ENCODE measurements at regions not wholly inside any gene's neighbourhood (a gene's known extent, or its start where the extent isn't known, plus 50 kb on each side); places are given as distances from the start of the nearest gene placed in this dataset.

DNA sequence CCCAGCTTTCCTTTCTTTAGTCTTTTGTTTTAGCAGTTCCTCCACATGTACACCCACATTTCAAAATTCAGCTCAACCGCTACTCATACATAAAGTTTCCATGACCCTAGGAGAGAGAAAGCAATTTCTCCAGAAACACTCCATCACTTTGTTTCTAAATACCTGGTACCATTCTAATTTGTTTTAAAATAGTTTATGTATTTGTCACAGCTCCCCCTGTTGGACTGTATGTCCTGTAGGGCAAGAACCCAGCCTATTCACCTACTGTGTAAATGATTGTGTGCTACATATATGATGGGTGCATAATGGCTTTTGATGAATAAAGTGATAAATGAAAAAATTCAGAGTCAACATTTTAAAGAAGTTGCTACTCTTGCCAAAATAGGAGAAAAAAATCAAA lies 139.1 kb downstream of the COX7C start:
- H4K20me1 ChIP-seq (ENCODE audit: insufficient read depth, low read length) = no peaks in the 10 kb centered on the region
- no peaks in the 10 kb centered on the region for H3K36me3 ChIP-seq (ENCODE audit: control insufficient read depth, insufficient read depth, low read length)
- H4K91ac ChIP-seq (ENCODE audit: insufficient read depth, low read depth, low read length) = no peak overlapping the region
- H4K5ac ChIP-seq (ENCODE audit: low read depth, low read length) = no peak overlapping the region
- H3K56ac ChIP-seq (ENCODE audit: extremely low read depth, insufficient read depth, low read length) = no peak overlapping the region
- H2AFZ ChIP-seq (replicated peaks; ENCODE audit: low read length, poor library complexity) = no peak overlapping the region
- H3K4me1 ChIP-seq (ENCODE audit: control insufficient read depth, insufficient read depth, low read length) = no peaks in the 10 kb centered on the region
- no CpG with 5 or more reads among the region's 1 CpG for WGBS, 2 experiments (ENCODE audit: extremely low coverage in 2 of 2, insufficient read length in 1 of 2)
- H3K4ac ChIP-seq (ENCODE audit: low read depth, low read length) = no peak overlapping the region
- TF ChIP-seq SMC3 (IDR thresholded peaks at IDR 0.05; ENCODE audit: low read depth, low read length) = no peak
- TF ChIP-seq NFE2L2 (IDR thresholded peaks at IDR 0.05; ENCODE audit: low read depth, low read length) = no peak
- TF ChIP-seq, protein P1, sequence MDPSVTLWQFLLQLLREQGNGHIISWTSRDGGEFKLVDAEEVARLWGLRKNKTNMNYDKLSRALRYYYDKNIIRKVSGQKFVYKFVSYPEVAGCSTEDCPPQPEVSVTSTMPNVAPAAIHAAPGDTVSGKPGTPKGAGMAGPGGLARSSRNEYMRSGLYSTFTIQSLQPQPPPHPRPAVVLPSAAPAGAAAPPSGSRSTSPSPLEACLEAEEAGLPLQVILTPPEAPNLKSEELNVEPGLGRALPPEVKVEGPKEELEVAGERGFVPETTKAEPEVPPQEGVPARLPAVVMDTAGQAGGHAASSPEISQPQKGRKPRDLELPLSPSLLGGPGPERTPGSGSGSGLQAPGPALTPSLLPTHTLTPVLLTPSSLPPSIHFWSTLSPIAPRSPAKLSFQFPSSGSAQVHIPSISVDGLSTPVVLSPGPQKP (IDR thresholded peaks at IDR 0.05; ENCODE audit: borderline replicate concordance, low read depth, low read length) = no peak
- no peak for TF ChIP-seq CHD1 (IDR thresholded peaks at IDR 0.05; ENCODE audit: low read depth, low read length)
- TF ChIP-seq, protein P2, sequence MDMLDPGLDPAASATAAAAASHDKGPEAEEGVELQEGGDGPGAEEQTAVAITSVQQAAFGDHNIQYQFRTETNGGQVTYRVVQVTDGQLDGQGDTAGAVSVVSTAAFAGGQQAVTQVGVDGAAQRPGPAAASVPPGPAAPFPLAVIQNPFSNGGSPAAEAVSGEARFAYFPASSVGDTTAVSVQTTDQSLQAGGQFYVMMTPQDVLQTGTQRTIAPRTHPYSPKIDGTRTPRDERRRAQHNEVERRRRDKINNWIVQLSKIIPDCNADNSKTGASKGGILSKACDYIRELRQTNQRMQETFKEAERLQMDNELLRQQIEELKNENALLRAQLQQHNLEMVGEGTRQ (IDR thresholded peaks at IDR 0.05; ENCODE audit: low read depth, low read length) = no peak
- no peak for TF ChIP-seq MAFK (IDR thresholded peaks at IDR 0.05; ENCODE audit: low read depth, low read length)
- no peak for TF ChIP-seq MXI1 (IDR thresholded peaks at IDR 0.05; ENCODE audit: borderline replicate concordance, low read depth, low read length)
- no peak for TF ChIP-seq RFX5 (IDR thresholded peaks at IDR 0.05; ENCODE audit: low read depth, low read length)
- in situ Hi-C loops (cut with MboI; ENCODE audit: low sequenced_read_pairs) = no loop called here
- H2BK120ac ChIP-seq (ENCODE audit: low read depth, low read length) = no peak overlapping the region
- H3K14ac ChIP-seq (replicated peaks; ENCODE audit: low read depth, low read length) = no peak overlapping the region
- no peak overlapping the region for H3K4me2 ChIP-seq (ENCODE audit: low read depth, low read length)
- no peak overlapping the region for H2BK20ac ChIP-seq (ENCODE audit: low read depth, low read length)
- H3K27me3 ChIP-seq (ENCODE audit: control insufficient read depth, insufficient read depth, low read length) = no peaks in the 10 kb centered on the region
- H3K9me1 ChIP-seq (ENCODE audit: insufficient read depth, low read length) = no peaks in the 10 kb centered on the region
- POLR2A ChIA-PET (ENCODE audit: unreplicated experiment) = no interaction called here
- no TSS peak for BruUV-seq (replicated peaks)
- no peak overlapping the region for H2AK5ac ChIP-seq (ENCODE audit: low read depth, low read length)
- DNase-seq = no peak
- no peak overlapping the region for H4K8ac ChIP-seq (ENCODE audit: low read depth in 2 of 2, low read length in 2 of 2)
- H3K4me3 ChIP-seq (ENCODE audit: insufficient read depth, low read depth, low read length) = no peak overlapping the region
- no peak overlapping the region for H2BK15ac ChIP-seq (ENCODE audit: low read depth, low read length)
- no peak overlapping the region for H2BK5ac ChIP-seq (ENCODE audit: low read depth, low read length, poor library complexity, severe bottlenecking)
- CTCF ChIA-PET = no interaction called here
- no peaks in the 10 kb centered on the region for H3K9me3 ChIP-seq (ENCODE audit: control insufficient read depth, insufficient read depth, low read length)
- ATAC-seq (ENCODE audit: low read depth) = no peak
- H2AK9ac ChIP-seq (replicated peaks; ENCODE audit: low read depth, low read length, poor library complexity) = no peak overlapping the region
- no peak overlapping the region for H3K27ac ChIP-seq (ENCODE audit: insufficient read depth, low read length)
- H3K18ac ChIP-seq (ENCODE audit: low read depth, low read length) = no peak overlapping the region
- intact Hi-C loops (cut with micrococcal nuclease) = no loop called here
- no peak overlapping the region for H3K9ac ChIP-seq (ENCODE audit: low read depth, low read length)
- H3K79me1 ChIP-seq (ENCODE audit: low read depth in 1 of 2, low read length in 2 of 2) = no peaks in the 10 kb centered on the region
- dilution Hi-C loops (cut with HindIII; ENCODE audit: low sequenced_read_pairs, unreplicated experiment) = no loop called here
- H3K23ac ChIP-seq (ENCODE audit: low read depth, low read length) = no peak overlapping the region
